Body of pancreas (tissue), 4 donors: ENCODE measurements at regions not wholly inside any gene's neighbourhood (a gene's known extent, or its start where the extent isn't known, plus 50 kb on each side); places are given as distances from the start of the nearest gene placed in this dataset.

Source experiments
- CTCF ChIP-seq, 7 experiments: fragments of 450-650 bp in 4 of 7; fragments of 200-600 bp in 3 of 7; sonication (generic) in 3 of 7; IDR thresholded peaks; one replicate each; pipeline ENCODE4 v1.5.1; 2016 to 2019; ENCODE audit warnings: antibody characterized with exemption in 7 of 7
- POLR2A ChIP-seq, 3 donors: fragments of 450-650 bp; IDR thresholded peaks; one replicate each; pipeline ENCODE4 v1.6.1; 2016; ENCODE audit warnings: antibody characterized with exemption in 3 of 3, mild to moderate bottlenecking in 2 of 3

- TF ChIP-seq CTCF (IDR thresholded peaks at IDR 0.05) (no peak), POLR2A (IDR thresholded peaks at IDR 0.05) (no peak)
These were observed 80.7 kb upstream of the GRAMD1B start for GRCh38 chr11:123349382-123349781.
